HG02852 (cell line): ENCODE measurements at regions not wholly inside any gene's neighbourhood (a gene's known extent, or its start where the extent isn't known, plus 50 kb on each side); places are given as distances from the start of the nearest gene placed in this dataset.

ENCODE experiments used
- ATAC-seq: cut with Tn5 transposase; IDR thresholded peaks from one replicate; pipeline ENCODE4 v1.9.1; 2021; ENCODE audit warnings: mild to moderate bottlenecking, moderate library complexity; ENCODE audit not compliant: unreplicated experiment

GRCh38 chr11:26076233-26076990, 255.5 kb upstream of the ANO3 start:
- no peak for ATAC-seq

- no peak for ATAC-seq
Observed at GRCh38 chr11:26078231-26078821, 253.6 kb upstream of the ANO3 start.

GRCh38 chr11:26084313-26084712, 247.6 kb upstream of the ANO3 start:
- ATAC-seq, result no peak

- no peak for ATAC-seq
Observed at GRCh38 chr11:26086028-26086427, 245.9 kb upstream of the ANO3 start.

- peak; percentile 93 for ATAC-seq
Observed at GRCh38 chr11:26087120-26087935, 244.6 kb upstream of the ANO3 start.

- no peak for ATAC-seq
Observed at GRCh38 chr11:26088391-26088790, 243.5 kb upstream of the ANO3 start.

- ATAC-seq, result no peak
Observed at GRCh38 chr11:26090651-26091050, 241.3 kb upstream of the ANO3 start.

- no peak for ATAC-seq
Observed at GRCh38 chr11:26093206-26093605, 238.7 kb upstream of the ANO3 start.

- no peak for ATAC-seq
Observed at GRCh38 chr11:26095340-26095739, 236.6 kb upstream of the ANO3 start.

GRCh38 chr11:26096451-26096850, 235.5 kb upstream of the ANO3 start:
- ATAC-seq, result no peak

GRCh38 chr11:26102325-26102724, 229.6 kb upstream of the ANO3 start:
- ATAC-seq, result no peak

- no peak for ATAC-seq
Observed at GRCh38 chr11:26105762-26106423, 226.0 kb upstream of the ANO3 start.

GRCh38 chr11:26106726-26107125, 225.2 kb upstream of the ANO3 start:
- ATAC-seq, result no peak

GRCh38 chr11:26109658-26110368, 222.1 kb upstream of the ANO3 start:
- no peak for ATAC-seq

GRCh38 chr11:26112264-26112663, 219.7 kb upstream of the ANO3 start:
- ATAC-seq, result no peak

- no peak for ATAC-seq
Observed at GRCh38 chr11:26121466-26121865, 210.5 kb upstream of the ANO3 start.

GRCh38 chr11:26126741-26127140, 205.2 kb upstream of the ANO3 start:
- no peak for ATAC-seq

GRCh38 chr11:26127336-26127735, 204.6 kb upstream of the ANO3 start:
- ATAC-seq, result no peak

- ATAC-seq, result no peak
Observed at GRCh38 chr11:26131406-26131805, 200.5 kb upstream of the ANO3 start.

- no peak for ATAC-seq
Observed at GRCh38 chr11:26134053-26134452, 197.9 kb upstream of the ANO3 start.
